NOMO-1 treated with dmso at 0.1 percent for 144 hours (cell line): ENCODE measurements at regions not wholly inside any gene's neighbourhood (a gene's known extent, or its start where the extent isn't known, plus 50 kb on each side); places are given as distances from the start of the nearest gene placed in this dataset.
"Not testable (repeated sequence)": the region's sequence is repeated elsewhere in the genome, so short reads cannot be mapped to it uniquely, and the experiment has no call there.

Experiments used
- DNase-seq: peaks from one replicate; lab custom pipeline; 2025; ENCODE audit not compliant: unreplicated experiment; lab: John Stamatoyannopoulos, UW

DNA sequence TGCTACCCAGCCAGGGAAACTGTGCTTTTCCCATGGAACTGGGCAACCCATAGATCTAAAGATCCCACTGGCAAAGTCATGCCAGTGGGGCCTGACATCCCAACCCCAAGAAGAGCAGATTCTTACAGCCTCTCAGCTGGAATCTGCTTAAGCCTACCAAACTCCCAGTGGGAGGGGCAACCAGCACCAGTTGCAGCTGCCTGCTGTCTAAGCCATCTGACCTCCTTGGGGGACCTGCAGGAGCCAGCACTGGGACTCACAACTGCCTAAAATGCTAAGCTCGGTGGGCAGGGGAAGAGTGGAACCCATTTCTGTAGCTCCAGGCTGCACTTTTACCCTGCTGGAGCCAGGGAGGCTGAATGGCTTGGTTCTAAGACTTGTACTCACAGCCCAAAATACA is 770.7 kb upstream of the SLC8A1 start:
- no peak for DNase-seq

DNA sequence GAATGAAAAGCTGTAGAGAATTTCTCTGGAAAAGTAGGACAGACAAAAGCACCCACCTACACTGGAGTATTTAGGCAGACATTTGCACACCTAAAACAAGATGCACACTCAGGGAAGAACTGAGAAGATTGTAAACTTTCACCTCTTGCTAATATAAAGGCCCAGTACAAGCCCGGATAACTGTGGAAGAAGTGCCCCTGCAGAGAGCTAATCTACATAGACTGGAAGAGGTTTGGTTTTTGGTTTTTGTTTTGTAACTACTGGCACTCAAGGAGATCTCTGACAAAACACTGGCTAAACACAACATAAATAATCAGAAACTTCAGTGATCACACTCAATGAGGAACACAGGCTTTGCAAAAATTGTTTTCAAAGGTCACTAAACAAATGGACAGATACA is 782.2 kb upstream of the SLC8A1 start:
- no peak for DNase-seq

DNA sequence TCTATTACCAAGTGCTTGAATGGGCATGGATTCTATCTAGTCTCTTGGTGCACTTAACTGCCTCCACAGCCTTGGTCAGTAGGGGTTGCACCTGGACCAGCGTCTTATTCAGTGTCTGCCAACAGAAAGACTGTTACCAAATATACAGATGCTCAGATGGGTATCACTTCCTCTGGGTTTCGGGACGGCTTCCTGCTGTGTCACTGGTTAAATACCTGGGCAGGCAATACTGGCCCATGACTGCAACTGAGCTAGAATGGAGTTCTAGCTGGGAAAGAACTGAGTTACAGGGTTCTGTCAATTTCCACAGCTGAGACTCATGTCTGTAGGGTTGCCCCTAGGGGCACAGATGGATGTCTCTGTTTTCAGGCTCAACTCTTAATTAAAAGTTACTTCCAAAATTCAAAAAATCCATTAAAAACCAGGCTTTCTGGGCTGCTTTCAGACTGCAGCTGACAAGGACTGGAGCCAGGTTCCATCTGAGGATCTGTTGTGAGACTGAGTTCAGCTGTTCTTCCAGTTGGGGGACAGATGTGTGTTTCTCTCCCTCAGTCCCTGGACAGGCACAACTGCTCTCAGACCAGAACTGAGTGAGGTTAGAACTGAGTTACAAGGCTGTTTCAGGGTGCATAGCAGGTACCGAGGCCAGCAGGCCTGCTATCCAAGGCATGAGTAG is 789.6 kb upstream of the SLC8A1 start:
- no peak for DNase-seq

DNA sequence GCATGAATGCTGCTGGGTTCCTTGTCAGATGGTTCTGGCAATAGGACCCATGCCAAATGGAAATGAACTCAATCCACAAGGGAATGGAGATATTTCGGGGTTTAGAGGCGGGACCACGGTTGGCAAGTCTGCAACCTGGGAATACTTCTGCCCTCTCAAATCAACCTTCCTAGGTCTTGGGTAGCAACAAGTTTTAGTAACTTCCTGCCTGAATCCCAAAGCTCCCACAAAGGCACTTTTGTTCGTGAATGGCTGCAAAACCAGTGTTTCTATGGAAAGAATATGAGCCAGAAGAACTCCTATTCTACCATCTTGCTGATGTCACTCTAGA is 790.1 kb upstream of the SLC8A1 start:
- DNase-seq: no peak

DNA sequence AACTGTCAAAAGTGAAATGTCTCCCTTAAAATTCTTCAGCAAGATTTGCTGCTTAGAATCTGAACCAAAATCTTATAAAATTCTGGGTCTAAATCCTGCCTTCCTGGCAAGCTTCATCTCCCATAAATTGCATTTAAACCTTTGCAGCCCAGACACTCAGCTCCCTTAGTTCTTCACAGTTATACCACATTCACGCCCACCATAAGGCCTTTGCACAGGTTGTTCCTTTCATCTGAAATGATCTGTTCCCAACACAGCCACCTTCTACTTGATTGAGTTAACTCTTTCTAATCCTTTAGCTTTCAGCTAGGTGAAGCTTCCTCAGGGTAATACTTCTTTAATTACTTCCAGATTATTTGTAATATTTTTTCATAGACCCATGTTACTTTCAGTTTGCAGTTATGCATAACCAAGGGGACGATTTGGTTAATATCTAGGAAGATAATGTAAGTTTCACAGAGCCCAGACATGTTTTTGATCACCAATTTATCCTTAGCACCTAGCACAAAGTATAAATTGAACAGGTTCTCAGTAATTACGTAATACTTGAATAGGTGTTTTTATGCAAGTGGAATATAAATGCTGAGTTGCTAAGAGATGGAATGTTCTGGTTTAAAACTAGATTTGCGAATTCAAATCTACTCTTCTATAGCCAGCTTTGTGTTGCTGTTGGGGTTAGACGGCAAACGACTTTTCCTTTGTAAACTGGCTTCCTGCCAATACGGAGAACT is 779.7 kb upstream of the PKDCC start:
- no peak for DNase-seq

DNA sequence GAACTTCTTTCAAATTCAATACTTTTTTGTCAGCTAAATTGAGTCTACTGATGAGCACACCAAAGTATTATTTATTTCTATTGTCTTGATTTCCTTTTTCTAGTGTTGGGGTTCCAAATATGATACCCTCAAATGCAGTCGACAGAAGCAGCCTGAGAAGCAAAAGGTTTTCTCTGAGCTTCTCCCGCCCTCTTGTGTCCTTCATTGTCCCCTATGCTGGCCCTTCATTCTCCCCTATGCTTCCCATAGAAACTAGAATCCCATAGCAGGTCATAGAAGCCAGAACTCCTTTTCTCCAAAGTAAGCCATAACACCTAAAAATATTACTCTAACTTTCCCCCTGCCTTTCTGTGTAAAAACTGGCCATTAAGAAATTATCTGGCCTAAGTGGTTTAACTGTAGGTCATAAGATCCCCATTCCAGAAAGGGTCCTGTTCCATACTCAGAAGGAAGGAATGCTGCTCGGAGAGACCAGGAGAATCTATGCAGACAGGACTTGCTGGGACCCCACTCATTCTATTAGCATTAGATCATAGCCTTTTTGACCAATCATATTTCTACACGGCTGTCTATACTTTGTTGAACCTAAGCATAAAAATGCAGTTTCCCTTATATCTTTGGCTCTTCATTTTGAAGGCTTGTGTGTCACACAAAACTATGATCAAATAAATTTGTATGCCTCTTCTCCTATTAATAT is 764.6 kb upstream of the PKDCC start:
- no peak for DNase-seq

DNA sequence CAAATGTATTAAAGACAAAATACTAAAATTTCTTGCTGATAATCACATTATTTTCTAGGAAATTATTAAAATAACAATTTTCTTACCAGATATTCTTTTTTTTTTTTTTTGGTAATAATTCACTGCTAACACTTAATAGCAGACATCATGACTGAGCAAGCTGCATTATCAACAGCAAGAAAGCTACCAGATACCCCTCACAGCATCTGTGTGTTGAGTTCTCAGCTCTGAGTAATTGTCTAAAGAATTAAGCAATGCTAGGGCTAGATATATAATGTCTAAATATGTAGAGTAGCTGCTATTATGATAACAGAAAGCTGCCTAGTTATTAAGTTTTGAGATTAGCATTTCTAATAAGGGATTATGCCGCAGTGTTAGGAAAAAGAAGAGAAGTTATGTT is 754.3 kb upstream of the PKDCC start:
- no peak for DNase-seq

DNA sequence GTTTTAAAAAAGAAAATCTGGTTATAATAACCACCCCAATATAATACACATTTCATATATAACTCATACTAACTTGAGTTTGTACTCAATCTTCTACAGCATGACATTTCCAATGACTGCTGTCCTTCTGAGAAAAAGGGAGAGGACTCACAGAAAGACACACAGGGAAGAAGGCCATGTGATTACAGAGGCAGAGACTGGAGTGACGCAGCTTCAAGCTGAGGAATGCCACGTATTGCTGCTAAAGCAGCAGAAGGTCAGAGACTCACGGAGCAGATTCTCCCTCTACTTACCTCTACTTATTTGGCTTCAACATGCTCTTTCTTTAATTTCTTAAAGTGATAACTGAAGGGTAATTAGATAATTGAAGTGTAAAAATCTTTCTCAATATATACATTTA is 753.5 kb upstream of the PKDCC start:
- DNase-seq: no peak

DNA sequence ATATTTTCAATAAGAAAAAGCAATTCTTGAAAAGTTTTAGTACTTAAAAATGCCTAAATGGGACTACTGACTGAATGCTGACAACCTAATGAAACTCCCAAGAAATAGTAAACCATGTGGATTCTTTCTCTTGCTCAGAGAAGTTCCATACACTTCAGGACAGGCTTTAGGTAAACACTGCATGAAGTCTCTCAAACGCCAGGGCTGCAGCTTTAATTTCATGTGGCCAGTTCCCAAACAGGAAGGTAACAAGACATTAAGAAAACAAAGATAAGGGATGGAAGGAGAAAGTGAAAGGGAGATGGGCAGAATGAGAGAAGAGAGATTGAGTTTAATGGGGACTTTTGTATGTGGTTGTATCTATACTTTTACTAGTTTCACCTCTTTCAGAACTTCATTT is 734.7 kb upstream of the PKDCC start:
- DNase-seq: no peak

DNA sequence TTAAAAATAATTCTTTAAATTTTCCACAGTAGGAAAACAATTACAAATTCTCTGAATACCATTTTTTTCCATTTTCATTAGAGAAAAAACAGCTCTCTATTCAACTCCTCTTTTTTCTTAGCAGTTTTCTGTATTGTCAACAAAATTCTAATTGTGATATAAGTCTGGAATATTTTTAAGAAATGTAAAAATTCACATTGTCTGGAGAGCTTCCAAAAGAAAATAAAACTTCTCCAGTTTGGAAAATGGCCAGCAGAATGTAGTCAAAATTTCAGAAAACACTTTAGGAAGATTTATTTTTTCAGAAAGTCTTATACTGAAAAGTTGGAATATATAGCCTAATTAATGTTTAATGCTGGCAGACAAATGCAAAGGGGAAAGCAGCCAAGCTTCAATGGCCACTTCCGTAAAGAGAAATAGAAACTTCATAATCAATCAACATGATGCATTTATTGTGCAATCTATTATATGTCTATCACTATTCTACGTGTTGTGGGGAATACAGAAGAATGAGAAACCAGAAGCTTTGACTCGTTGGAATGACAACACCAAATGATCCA is 733.2 kb upstream of the PKDCC start:
- DNase-seq: no peak

DNA sequence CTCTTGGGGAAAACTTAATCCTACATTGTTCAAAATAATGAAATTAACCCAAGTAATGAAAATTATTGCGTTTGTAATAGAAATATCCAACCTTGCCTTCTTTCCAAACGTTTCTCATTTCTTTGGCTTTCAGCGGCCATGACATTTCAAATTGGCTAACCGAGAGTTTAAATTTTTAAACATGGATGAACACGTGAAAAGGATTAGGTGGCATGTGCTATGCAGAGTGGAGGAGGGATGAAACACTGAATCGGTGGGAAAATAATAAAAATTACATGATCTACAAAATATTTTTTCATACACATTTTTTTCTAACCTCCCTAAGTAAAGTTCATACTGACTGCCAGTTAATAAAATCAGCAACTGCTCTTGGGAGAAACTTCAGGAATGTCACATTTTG is 728.4 kb upstream of the PKDCC start:
- no peak for DNase-seq

DNA sequence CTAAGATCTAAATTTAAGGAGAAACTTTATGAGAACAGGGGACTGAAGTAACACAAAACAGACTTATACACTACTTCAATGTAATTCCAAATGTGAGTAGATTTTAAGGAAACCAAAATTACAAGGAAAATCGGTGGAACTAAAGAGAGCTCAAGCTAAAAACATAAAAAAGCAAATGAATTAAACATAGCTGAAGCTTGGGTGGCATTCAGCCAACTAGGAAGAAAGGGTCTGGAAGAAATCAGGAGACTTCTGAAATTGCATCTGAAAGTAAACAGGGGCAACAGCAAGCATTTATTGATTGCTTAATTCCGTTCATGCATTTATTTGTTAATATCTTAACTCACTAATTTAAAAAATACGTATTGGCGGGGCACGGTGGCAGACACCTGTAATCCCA is 727.3 kb upstream of the PKDCC start:
- no peak for DNase-seq

DNA sequence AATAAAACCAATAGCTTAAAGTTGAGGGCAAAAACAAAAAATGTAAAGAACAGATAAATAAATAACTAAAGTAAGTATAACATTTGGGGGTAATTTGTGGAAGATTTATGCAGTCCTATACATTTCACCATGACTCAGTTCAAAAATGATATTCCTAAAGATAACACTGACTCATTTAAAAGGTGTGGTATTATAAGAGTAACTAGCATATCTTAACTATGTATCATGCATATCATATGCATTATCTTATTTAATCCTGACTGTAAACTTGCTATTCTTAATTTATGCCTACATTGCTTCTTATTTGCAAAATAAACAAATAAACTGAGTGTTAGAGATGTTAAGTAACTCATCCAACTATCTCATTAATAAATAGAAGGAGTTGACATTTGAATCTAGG is 726.5 kb upstream of the PKDCC start:
- DNase-seq: no peak

DNA sequence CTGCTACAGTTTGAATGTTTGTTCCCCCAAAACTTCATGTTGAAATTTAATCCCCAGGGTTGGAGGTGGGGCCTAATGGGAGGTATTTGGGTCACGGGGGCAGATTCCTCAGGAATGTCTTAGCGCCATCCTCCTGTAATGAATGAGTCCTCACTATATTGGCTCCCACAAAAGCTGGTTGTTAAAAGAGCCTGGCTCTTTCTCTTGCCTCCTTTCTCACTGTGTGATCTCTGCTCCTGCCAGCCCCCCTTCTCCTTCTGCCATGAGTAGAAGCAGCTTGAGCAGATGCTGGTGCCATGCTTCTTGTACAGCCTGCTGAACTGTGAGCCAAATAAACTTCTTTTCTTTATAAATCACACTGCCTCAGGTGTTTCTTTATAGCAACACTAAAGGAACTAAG is 721.0 kb upstream of the PKDCC start:
- DNase-seq: no peak

DNA sequence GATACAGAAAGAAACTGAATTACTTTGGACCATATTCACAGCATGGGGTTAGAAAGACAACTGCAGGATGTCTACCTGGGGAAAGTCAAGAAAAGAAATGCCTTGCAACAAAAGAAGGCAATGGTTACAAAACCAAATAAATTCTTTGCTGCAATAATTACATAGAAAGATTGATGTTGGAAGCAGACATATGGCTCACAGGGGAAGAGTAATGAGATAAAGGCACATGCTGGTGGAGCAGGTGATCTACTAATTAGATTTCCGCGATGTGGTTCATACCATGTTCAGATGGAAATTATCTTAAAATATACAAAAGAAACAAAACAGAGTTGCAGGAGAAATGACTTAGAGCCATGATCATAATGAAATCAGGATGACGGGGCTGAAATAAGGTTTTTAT is 718.8 kb upstream of the PKDCC start:
- no peak for DNase-seq

DNA sequence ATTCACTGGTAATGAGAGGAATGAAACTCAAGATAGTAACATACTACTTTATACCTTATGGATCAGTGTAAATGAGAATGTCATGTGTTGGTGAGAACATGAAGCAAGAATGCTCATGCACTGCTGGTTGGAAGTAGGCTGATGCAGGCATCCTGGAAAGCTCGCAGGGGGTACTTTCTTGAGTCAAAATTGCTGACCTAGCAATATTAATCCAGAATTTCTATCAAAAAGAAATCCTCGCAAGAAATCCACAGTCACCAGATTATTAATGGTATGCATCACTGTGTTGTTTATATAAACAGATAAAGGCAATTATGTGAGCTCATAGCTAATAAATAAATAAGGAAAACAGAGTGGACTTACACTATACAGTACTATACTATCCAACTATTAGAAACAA is 713.7 kb upstream of the PKDCC start:
- no peak for DNase-seq

DNA sequence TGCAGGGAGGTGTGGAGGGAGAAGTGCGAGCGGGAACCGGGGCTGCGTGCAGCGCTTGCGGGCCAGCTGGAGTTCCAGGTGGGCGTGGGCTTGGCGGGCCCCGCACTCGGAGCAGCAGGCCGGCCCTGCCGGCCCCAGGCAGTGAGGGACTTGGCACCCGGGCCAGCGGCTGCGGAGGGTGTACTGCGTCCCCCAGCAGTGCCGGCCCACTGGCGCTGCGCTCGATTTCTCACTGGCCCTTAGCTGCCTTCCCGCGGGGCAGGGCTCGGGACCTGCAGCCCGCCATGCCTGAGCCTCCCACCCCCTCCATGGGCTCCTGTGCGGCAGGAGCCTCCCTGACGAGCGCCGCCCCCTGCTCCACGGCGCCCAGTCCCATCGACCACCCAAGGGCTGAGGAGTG is 712.2 kb upstream of the PKDCC start:
- not testable (repeated sequence) for DNase-seq

DNA sequence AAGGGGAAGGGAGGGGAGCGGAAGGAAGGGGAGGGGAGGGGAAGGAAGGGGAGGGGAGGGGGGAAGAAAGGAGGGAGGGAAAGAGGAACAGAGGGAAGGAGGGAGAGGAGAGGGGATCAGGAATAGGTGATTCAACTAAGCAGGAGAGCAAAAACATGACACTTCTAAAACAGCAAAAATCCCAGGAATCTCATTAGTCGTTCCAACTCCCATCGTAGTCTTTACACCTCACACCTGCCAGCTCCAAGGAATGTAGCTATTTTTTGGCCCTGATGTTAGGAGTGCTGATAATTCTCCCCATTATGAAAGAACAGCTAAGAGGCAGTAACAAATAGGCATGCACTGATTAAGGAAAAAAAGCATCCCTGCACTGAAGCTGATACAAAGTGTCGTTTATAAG is 709.9 kb upstream of the PKDCC start:
- no peak for DNase-seq

DNA sequence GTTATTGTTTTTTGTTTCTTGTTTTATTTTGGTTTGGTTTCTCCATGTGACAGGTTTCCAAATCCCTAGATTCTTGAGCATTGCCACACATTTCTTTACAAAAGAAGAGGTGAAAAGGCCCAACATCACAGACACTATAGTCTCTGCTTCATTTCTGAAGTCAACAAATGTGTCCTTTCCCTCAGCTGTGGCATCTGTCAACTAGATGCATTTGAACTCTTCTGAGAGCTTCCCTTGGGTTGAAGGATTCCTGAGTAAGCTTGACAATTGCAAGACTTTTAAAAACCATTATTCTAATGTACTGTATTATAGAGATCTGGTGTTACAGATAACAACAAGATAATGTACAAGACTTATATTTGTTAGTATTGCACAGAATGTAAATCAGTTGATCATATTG is 703.3 kb upstream of the PKDCC start:
- DNase-seq: no peak

DNA sequence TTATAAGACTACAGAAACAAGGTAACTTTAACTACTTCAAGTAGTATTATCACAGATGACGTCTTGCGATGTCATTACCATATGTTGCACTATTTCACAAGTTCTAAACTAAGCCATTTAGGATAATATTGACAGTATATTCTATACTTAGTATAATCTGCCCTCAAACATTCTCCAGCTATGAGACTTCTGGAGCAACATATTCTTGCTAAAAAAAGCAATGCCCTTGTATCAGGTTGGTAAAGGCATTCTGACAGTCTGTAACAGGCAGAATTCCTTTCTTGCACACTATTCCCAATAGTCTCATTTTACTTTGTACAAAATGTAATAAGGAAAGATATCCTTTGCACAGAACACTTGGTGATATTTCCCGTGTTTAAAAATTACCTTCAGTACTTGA is 694.8 kb upstream of the PKDCC start:
- no peak for DNase-seq

DNA sequence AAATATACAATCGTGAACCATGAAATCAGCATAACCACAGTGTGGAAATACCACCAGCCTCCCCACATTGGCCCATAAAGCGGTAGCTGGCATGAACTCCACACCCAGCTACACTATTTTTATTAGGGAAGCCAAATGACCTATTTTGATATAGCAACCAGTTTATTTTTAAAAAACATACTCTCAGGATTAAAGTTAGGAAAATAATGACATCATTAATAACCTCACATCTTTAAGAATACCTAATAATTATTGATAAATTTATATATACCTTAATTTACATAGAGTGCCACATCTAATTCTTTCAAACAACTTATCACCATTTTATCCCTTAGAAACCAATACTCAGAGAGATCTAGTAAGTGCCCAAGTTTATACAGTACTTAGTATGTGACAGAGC is 692.0 kb upstream of the PKDCC start:
- DNase-seq: no peak

DNA sequence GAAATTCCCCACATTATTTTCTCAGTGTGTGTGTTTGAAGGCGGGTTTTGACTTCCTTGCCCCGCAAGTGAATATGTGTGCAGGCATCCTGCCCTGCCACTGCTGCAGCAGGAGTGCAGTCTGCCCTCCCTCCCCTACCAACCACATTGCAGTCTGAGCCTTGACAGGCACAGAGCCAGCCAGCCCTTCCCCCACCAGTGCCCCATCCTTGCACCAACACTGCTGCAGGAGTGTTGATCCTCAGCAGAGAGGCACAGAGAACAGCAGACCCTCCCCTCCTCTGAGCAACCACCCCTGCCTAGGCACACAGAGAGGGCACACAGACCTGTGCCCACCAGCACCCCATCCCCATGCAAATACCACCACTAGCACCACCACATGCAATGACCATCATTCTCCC is 683.0 kb upstream of the PKDCC start:
- no peak for DNase-seq
